ENCODE measurements at regions not wholly inside any gene's neighbourhood (a gene's known extent, or its start where the extent isn't known, plus 50 kb on each side); places are given as distances from the start of the nearest gene placed in this dataset.

GRCh38 chr1:184315254-184315653 is 71.6 kb upstream of the C1orf21 start:
- DNase-seq (ENCODE audit: low read depth in 2 of 2): no peak

DNA sequence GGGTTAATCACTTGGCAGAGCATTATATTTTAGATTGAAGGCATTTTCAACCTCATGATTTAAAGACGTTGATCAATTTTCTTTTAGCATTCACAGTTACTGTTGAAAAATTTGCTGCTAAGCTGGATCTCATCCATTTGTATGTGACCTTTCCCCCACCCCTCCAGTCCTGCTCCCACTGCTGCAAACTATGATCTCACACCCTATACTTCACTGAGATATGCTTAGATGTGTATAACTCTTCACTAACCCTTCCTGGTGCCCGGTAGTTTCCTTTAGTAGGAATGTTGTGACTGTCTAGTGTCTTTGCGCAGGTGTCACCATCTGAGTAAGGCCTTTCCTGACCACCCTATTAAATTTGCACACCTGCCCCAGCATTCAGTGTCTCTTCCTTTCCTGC is 67.0 kb upstream of the C1orf21 start:
- no peak for DNase-seq (ENCODE audit: low read depth in 2 of 2)

DNA sequence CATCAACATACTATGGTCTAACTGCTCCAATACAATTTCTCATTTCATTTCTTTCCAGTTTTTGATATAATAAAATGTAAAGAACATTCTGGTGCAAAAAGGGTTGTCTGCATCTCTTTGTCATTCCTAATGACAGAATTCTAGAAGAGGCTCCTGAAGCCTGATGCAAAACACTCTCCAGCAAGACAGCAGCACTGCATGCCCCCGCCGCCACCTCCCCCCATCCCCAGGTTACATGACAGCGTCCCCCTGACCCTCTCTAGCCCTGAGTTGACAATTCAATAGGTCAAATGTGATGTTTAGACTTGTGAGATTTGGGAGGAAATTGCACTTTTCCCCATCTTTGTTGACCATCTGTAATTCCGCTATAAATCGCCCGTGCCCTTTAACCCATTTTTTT is 64.6 kb upstream of the C1orf21 start:
- DNase-seq (ENCODE audit: low read depth in 2 of 2): no peak

DNA sequence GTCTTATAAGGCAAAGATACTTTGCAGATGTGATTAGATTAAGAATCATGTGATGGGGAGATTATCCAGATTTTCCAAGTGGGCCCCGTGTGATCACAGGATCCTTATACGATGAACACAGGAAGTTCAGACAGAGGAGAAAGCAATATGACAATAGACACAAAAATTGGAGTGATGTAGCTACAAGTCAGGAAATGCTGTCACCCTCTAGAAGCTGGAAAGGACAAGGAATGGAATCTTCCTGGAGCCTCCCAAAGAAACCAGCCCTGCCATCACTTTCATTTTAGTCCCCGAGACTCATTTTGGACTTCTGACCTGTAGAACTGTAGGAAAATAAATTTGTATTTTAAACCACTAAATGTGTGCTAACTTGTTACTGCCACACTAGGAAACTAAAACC is 61.9 kb upstream of the C1orf21 start:
- DNase-seq (ENCODE audit: low read depth in 2 of 2): no peak

GRCh38 chr1:184326278-184326677 is 60.6 kb upstream of the C1orf21 start:
- DNase-seq (ENCODE audit: low read depth in 2 of 2): no peak

- DNase-seq (ENCODE audit: low read depth in 2 of 2): no peak
Observed at GRCh38 chr1:184329245-184329953, 57.4 kb upstream of the C1orf21 start.

- no peak for DNase-seq (ENCODE audit: low read depth in 2 of 2)
Observed at GRCh38 chr1:184329962-184330868, 56.6 kb upstream of the C1orf21 start.

DNA sequence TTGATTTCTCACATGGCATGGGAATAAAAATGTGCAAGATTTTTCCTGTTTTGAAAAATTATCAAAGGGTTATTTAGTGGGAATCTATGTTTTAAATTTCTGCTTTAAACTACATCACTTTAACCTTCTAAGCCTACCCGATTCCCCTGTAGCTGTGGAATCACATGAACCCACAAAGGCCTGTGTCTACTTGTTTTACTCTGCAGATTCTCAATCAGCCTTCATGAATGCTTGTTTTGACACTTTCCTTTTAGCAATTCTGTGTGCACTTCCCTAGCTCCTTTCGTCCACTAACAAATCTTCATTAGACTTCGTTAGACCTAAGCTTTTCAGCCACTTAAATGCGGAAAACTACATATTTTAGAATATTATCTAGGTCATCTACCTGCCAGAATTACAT is 56.0 kb upstream of the C1orf21 start:
- DNase-seq (ENCODE audit: low read depth in 2 of 2): no peak

Measured in activated CD8-positive, alpha-beta memory T cell treated with anti-CD3 and anti-CD28 coated beads for 4 hours (primary cell).